ENCODE measurements at regions not wholly inside any gene's neighbourhood (a gene's known extent, or its start where the extent isn't known, plus 50 kb on each side); places are given as distances from the start of the nearest gene placed in this dataset.

GRCh38 chr5:2149195-2149539 lies 266.4 kb upstream of the IRX4 start (continued):
- no peak for TF ChIP-seq YY1 (IDR thresholded peaks at IDR 0.05; ENCODE audit: extremely low read depth, insufficient replicate concordance, low read depth, low read length)

DNA sequence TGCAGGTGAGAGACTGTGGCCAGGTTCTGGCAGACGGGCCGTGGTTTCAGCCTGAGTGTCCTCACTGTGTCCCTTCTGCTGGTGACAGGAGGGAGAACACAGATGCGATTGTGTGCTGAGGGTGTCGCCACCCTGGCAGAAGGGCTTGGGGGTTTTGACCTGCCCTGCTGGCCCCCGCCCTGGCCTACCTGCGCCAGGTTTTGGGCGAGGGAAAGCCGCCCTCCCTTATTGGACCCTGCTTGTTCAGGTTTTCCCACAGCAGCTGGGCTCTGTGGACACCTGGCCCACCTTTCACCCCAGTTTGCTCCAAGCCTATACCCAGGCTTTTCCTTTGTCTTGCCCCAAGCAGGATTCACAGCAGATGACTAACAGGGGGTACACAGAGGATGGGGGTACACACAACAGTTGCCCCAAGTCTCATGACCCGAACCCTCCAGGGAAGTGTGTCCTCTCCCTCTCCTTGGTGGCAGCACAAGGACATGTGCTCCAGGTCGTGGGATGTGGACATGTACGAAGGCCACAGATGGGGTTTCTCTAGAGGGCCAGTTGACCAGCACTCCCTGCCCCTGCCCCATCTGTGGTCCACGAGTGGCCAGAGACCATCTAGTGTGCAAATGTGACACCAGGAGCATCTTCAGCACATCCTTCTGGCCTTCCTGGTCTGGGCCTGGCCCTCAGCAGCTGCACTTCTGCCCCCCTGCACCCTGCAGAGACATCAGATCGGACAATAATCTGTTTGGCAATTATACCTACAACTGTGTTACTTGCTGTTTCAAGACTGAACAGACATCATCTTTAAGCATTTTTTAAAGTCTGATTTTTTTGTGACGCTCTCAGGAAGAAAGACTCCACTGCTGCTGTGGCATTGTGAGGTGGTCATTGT lies 265.8 kb upstream of the IRX4 start:
- Histone ChIP-seq H3K36me3 (ENCODE audit: control insufficient read depth in 1 of 2, insufficient read depth in 2 of 2, low read length in 2 of 2) (no peaks in the 10 kb centered on the region), H4K20me1 (ENCODE audit: insufficient read depth) (no peaks in the 10 kb centered on the region), H3K4me2 (ENCODE audit: low read length) (peak overlapping the region; percentile 67), H3K9me3 (ENCODE audit: control insufficient read depth in 1 of 2, insufficient read depth in 1 of 2, low read depth in 1 of 2, low read length in 2 of 2) (no peaks in the 10 kb centered on the region), H3K27ac (ENCODE audit: low read depth, low read length) (no peak overlapping the region), H3K9ac (ENCODE audit: low read length) (no peak overlapping the region), H3K4me3 (replicated peaks in 1 of 2; ENCODE audit: low read depth in 1 of 2, low read length in 2 of 2) (peak overlapping the region in 1 of 2 experiments; percentile 22; a peak in 2 of 4 replicates), H3K79me2 (ENCODE audit: insufficient read depth, low read length) (no peaks in the 10 kb centered on the region), H3K9me2 (ENCODE audit: insufficient read depth) (no peaks in the 10 kb centered on the region), H3K27me3 (ENCODE audit: insufficient read depth, low read length) (peaks cover 21% of the 10 kb centered on the region; the same call in 1 of the 2 replicates), H2AFZ (ENCODE audit: low read depth, low read length, poor library complexity, severe bottlenecking) (no peak overlapping the region), H3K4me1 (ENCODE audit: control insufficient read depth in 1 of 2, insufficient read depth in 2 of 2, low read length in 2 of 2) (peaks cover 19 to 22% of the 10 kb centered on the region in 2 experiments)
- peak; percentile 23 for ATAC-seq
- POLR2A ChIA-PET: no interaction called here
- CTCF ChIA-PET: interaction anchor here (1.0 to 1.7 kb wide), 4 partner anchors 37 to 385 kb away, joined by 3 to 9 read pairs (median 4); no protein-coding TSS in a partner anchor
- RAD21 ChIA-PET (ENCODE audit: low non-redundant PET in 1 of 2, low total read pairs in 2 of 2, uncharacterized antibody in 2 of 2, unreplicated experiment in 2 of 2): interaction anchor here in 1 of 2 experiments (0.9 kb wide), 1 partner anchor 15 kb away, joined by 3 read pairs; no protein-coding TSS in a partner anchor
- TF ChIP-seq EGR1 (IDR thresholded peaks at IDR 0.05; ENCODE audit: low read depth) (peak; percentile 23; the same call in 1 of the 2 replicates), SRF (IDR thresholded peaks at IDR 0.05; ENCODE audit: low read depth) (no peak), JUND (IDR thresholded peaks at IDR 0.05) (no peak)
- intact Hi-C loops (cut with micrococcal nuclease): no loop called here
- BruUV-seq (replicated peaks): no TSS peak
- no peak for DNase-seq (ENCODE audit: low read depth, low spot score)

DNA sequence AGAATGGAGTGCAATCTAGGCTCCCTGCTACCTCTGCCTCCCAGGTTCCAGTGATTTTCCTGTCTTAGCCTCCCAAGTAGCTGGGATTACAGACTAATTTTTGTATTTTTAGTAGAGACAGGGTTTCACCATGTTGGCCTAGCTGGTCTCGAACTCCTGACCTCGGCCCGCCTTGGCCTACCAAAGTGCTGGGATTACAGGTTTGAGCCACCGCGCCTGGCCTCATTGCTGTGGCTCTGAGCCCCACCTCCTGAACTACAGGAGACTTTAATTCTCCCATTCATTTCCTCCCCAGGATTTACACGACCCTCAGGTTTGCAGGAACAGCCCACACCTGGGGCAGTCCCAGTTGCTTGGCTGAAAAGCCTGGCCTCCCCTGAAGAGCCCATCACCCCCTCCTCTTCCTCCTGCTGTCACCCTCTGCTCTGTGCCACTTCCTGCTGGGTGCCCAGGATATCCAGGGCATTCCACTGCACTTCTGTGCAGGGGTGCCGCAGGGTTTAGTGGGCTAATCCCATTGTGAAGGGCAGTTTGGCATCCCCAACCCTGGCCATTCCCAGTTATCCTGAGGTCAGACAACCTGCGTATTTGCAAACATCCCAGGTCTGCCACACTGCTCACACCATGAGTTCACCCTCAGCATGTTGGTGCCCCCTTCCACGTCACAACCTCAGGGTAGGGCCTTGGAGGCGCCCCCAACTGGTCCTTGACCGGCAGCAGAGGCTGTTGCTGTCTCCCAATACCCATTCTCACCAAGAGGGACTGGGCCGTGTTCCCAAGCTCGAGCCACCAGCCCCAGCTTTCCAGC lies 265.0 kb upstream of the IRX4 start:
- POLR2A ChIA-PET: no interaction called here
- CTCF ChIA-PET: no interaction called here
- H2AFZ ChIP-seq (ENCODE audit: low read depth, low read length, poor library complexity, severe bottlenecking): no peak overlapping the region
- no peak overlapping the region for H3K9ac ChIP-seq (ENCODE audit: low read length)
- no peaks in the 10 kb centered on the region for H3K79me2 ChIP-seq (ENCODE audit: insufficient read depth, low read length)
- H3K4me3 ChIP-seq (replicated peaks in 1 of 2; ENCODE audit: low read depth in 1 of 2, low read length in 2 of 2): no peak overlapping the region
- intact Hi-C loops (cut with micrococcal nuclease): no loop called here
- peaks cover 19 to 22% of the 10 kb centered on the region in 2 experiments for H3K4me1 ChIP-seq (ENCODE audit: control insufficient read depth in 1 of 2, insufficient read depth in 2 of 2, low read length in 2 of 2)
- no peaks in the 10 kb centered on the region for H3K36me3 ChIP-seq (ENCODE audit: control insufficient read depth in 1 of 2, insufficient read depth in 2 of 2, low read length in 2 of 2)
- RAD21 ChIA-PET (ENCODE audit: low non-redundant PET in 1 of 2, low total read pairs in 2 of 2, uncharacterized antibody in 2 of 2, unreplicated experiment in 2 of 2): no interaction called here
- peaks cover 24% of the 10 kb centered on the region; the same call in 1 of the 2 replicates for H3K27me3 ChIP-seq (ENCODE audit: insufficient read depth, low read length)
- no peaks in the 10 kb centered on the region for H3K9me3 ChIP-seq (ENCODE audit: control insufficient read depth in 1 of 2, insufficient read depth in 1 of 2, low read depth in 1 of 2, low read length in 2 of 2)
- H3K27ac ChIP-seq (ENCODE audit: low read depth, low read length): no peak overlapping the region
- BruUV-seq (replicated peaks): no TSS peak
- H3K4me2 ChIP-seq (ENCODE audit: low read length): no peak overlapping the region
- H3K9me2 ChIP-seq (ENCODE audit: insufficient read depth): no peaks in the 10 kb centered on the region
- no peak for DNase-seq (ENCODE audit: low read depth, low spot score)
- H4K20me1 ChIP-seq (ENCODE audit: insufficient read depth): no peaks in the 10 kb centered on the region
- ATAC-seq: no peak
- TF ChIP-seq, protein P1, sequence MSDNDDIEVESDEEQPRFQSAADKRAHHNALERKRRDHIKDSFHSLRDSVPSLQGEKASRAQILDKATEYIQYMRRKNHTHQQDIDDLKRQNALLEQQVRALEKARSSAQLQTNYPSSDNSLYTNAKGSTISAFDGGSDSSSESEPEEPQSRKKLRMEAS (IDR thresholded peaks at IDR 0.05): no peak
- TF ChIP-seq FOSL1 (IDR thresholded peaks at IDR 0.05; ENCODE audit: low read depth): no peak
- TF ChIP-seq, protein P2, sequence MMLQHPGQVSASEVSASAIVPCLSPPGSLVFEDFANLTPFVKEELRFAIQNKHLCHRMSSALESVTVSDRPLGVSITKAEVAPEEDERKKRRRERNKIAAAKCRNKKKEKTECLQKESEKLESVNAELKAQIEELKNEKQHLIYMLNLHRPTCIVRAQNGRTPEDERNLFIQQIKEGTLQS (IDR thresholded peaks at IDR 0.05): no peak
- TF ChIP-seq ZNF274 (IDR thresholded peaks at IDR 0.05; ENCODE audit: low read depth, low read length): no peak
- TF ChIP-seq ZBTB33 (IDR thresholded peaks at IDR 0.05; ENCODE audit: extremely low read depth, insufficient replicate concordance, low read length): no peak
- no peak for TF ChIP-seq SRF (IDR thresholded peaks at IDR 0.05; ENCODE audit: low read depth)
- TF ChIP-seq SIN3A (IDR thresholded peaks at IDR 0.05; ENCODE audit: low read depth): no peak

Measured in HCT116 (cell line).